ENCODE measurements at regions not wholly inside any gene's neighbourhood (a gene's known extent, or its start where the extent isn't known, plus 50 kb on each side); places are given as distances from the start of the nearest gene placed in this dataset.

GRCh38 chr11:122512688-122513087, 142.8 kb upstream of the UBASH3B start (continued):
- TF ChIP-seq ATF2 (IDR thresholded peaks at IDR 0.05; ENCODE audit: low read length) (no peak), NANOG (IDR thresholded peaks at IDR 0.05; ENCODE audit: insufficient read depth, low read depth, low read length, poor library complexity, severe bottlenecking) (no peak), MAFK (IDR thresholded peaks at IDR 0.05; ENCODE audit: low read depth, low read length) (no peak), CHD7 (IDR thresholded peaks at IDR 0.05; ENCODE audit: insufficient replicate concordance, low read length) (no peak), GTF2F1 (IDR thresholded peaks at IDR 0.05; ENCODE audit: borderline replicate concordance, low read depth, low read length) (no peak)

Data from H1 (cell line).